ENCODE measurements at regions not wholly inside any gene's neighbourhood (a gene's known extent, or its start where the extent isn't known, plus 50 kb on each side); places are given as distances from the start of the nearest gene placed in this dataset.

DNA sequence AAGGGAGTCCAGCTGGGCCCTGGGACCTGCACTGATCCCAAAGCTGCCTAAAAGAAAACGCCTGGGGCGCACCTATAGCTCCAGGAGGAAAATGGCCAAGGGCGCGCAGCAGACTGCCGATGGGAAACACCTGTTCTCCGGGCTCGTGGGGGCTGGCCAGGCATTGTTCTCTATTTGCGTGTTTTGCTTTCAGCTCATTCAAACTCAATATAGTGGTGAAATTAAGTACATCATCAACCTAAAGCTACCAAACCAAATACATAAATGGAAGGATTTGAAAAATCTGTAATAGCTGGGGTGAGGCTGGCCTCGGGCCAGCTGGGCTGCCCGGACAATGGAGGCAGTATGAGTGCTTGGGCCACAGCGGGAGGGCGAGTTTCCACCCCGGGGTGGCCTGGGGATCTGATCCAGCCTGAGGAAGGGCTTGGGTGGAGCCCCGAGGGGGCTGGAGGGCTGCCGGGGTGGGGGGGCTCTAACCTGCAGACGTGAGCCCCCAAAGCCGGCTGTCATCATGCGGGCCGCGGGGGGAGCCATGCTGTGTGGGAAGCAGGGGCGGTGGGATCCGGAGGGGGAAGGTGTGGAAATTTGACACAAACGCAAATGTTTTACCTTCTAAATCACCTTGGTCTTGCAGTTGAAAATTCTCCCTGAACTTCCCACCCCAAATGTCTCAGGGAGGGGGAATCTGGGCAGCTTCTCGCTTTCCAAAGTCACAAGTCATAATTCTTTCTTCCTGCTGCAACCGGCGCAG, 77.6 kb downstream of the ASB1 start:
- TF ChIP-seq, protein P1, sequence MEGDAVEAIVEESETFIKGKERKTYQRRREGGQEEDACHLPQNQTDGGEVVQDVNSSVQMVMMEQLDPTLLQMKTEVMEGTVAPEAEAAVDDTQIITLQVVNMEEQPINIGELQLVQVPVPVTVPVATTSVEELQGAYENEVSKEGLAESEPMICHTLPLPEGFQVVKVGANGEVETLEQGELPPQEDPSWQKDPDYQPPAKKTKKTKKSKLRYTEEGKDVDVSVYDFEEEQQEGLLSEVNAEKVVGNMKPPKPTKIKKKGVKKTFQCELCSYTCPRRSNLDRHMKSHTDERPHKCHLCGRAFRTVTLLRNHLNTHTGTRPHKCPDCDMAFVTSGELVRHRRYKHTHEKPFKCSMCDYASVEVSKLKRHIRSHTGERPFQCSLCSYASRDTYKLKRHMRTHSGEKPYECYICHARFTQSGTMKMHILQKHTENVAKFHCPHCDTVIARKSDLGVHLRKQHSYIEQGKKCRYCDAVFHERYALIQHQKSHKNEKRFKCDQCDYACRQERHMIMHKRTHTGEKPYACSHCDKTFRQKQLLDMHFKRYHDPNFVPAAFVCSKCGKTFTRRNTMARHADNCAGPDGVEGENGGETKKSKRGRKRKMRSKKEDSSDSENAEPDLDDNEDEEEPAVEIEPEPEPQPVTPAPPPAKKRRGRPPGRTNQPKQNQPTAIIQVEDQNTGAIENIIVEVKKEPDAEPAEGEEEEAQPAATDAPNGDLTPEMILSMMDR (IDR thresholded peaks at IDR 0.05) = no peak
- TF ChIP-seq CBX8 (IDR thresholded peaks at IDR 0.05) = no peak
- no peak for TF ChIP-seq POLR2A (IDR thresholded peaks at IDR 0.05; ENCODE audit: low read length)

All from A549 (cell line).